ENCODE measurements at regions not wholly inside any gene's neighbourhood (a gene's known extent, or its start where the extent isn't known, plus 50 kb on each side); places are given as distances from the start of the nearest gene placed in this dataset.

- H3K23me2 ChIP-seq (ENCODE audit: low read depth, low read length) = no peaks in the 10 kb centered on the region
- no peak overlapping the region for H3K14ac ChIP-seq (ENCODE audit: insufficient read length)
- H3K9ac ChIP-seq (replicated peaks in 1 of 4; ENCODE audit: extremely low read depth in 1 of 4, low read depth in 3 of 4, low read length in 3 of 4) = no peak overlapping the region
- WGBS, 2 experiments (ENCODE audit: extremely low coverage in 1 of 2, insufficient coverage in 1 of 2, insufficient read length in 1 of 2, insufficient replicate concordance in 2 of 2, low coverage in 1 of 2, low lambda C conversion rate in 2 of 2, missing lambda C conversion rate in 1 of 2) = 94% methylated on average over 3 of the region's 3 CpGs; no CpG with 5 or more reads in 1 of the 2 experiments
- H2BK120ac ChIP-seq (replicated peaks; ENCODE audit: low read depth, low read length) = no peak overlapping the region
- no peaks in the 10 kb centered on the region for H3K79me2 ChIP-seq (ENCODE audit: control insufficient read depth in 1 of 2, insufficient read depth in 2 of 2, low read length in 2 of 2)
- H3K79me1 ChIP-seq (ENCODE audit: low read depth, low read length) = no peaks in the 10 kb centered on the region
- H3K4me3 ChIP-seq (ENCODE audit: extremely low read depth in 1 of 4, insufficient read depth in 2 of 4, low read depth in 3 of 4, low read length in 4 of 4) = no peak overlapping the region
- no peak overlapping the region for H3K56ac ChIP-seq (replicated peaks; ENCODE audit: insufficient read length, low read depth, low read length)
- no peak overlapping the region for H2BK12ac ChIP-seq (ENCODE audit: low read depth, low read length)
- ChIA-PET CTCF (ENCODE audit: partially characterized antibody) (no interaction called here), POLR2A (ENCODE audit: partially characterized antibody) (no interaction called here)
- no peak overlapping the region for H2BK15ac ChIP-seq (ENCODE audit: low read length)
- H4K91ac ChIP-seq (replicated peaks; ENCODE audit: insufficient read length, low read length) = no peak overlapping the region
- H3K27ac ChIP-seq (ENCODE audit: low read depth, low read length) = no peak overlapping the region
- H4K5ac ChIP-seq (ENCODE audit: insufficient read length, low read depth, low read length) = no peak overlapping the region
- H4K8ac ChIP-seq (ENCODE audit: extremely low read depth, insufficient read depth, low read length) = no peak overlapping the region
- H4K20me1 ChIP-seq (replicated peaks in 1 of 2; ENCODE audit: control insufficient read depth in 1 of 2, insufficient read depth in 2 of 2, low read length in 2 of 2) = no peaks in the 10 kb centered on the region
- no peaks in the 10 kb centered on the region for H3K27me3 ChIP-seq (replicated peaks in 1 of 4; ENCODE audit: control insufficient read depth in 3 of 4, extremely low read depth in 1 of 4, insufficient read depth in 3 of 4, low read length in 3 of 4)
- no peak overlapping the region for H2BK20ac ChIP-seq (ENCODE audit: low read length)
- H2AK5ac ChIP-seq (ENCODE audit: low read depth, low read length) = no peak overlapping the region
- H3K4me2 ChIP-seq (ENCODE audit: insufficient read depth in 1 of 2, low read depth in 2 of 2, low read length in 2 of 2) = no peak overlapping the region
- H2BK5ac ChIP-seq (ENCODE audit: low read depth, low read length) = no peak overlapping the region
- no peaks in the 10 kb centered on the region for H3K9me3 ChIP-seq (ENCODE audit: insufficient read depth in 2 of 2, low read depth in 1 of 2, low read length in 1 of 2)
- H2AFZ ChIP-seq (ENCODE audit: low read length) = no peak overlapping the region
- DNase-seq (ENCODE audit: low read depth in 1 of 2, low spot score in 2 of 2) = no peak
- peak overlapping the region; percentile 70 for H3K23ac ChIP-seq (ENCODE audit: insufficient read length)
- H3K18ac ChIP-seq (ENCODE audit: extremely low read depth, low read length) = no peak overlapping the region
- no peak overlapping the region for H3K4ac ChIP-seq (replicated peaks; ENCODE audit: insufficient read length, low read depth, low read length)
- no peaks in the 10 kb centered on the region for H3K36me3 ChIP-seq (ENCODE audit: control insufficient read depth in 2 of 4, insufficient read depth in 4 of 4, low read length in 3 of 4)
- no peak for FAIRE-seq
- peaks cover 0 to 5% (median 0%) of the 10 kb centered on the region in 4 experiments; a peak in 1 of 7 replicates for H3K4me1 ChIP-seq (replicated peaks in 1 of 4; ENCODE audit: control insufficient read depth in 3 of 4, insufficient read depth in 4 of 4, low read length in 3 of 4)
- no peak for TF ChIP-seq ZNF274 (IDR thresholded peaks at IDR 0.05; ENCODE audit: borderline replicate concordance, extremely low read depth, low read length)
- TF ChIP-seq KDM1A (IDR thresholded peaks at IDR 0.05; ENCODE audit: borderline replicate concordance, low read length) = no peak
- TF ChIP-seq CBX8 (IDR thresholded peaks at IDR 0.05; ENCODE audit: borderline replicate concordance, low read depth, low read length) = no peak
- TF ChIP-seq CTBP2 (IDR thresholded peaks at IDR 0.05; ENCODE audit: borderline replicate concordance, insufficient read depth, insufficient read length, low read length) = no peak
- no peak for TF ChIP-seq POLR2A (IDR thresholded peaks at IDR 0.05; ENCODE audit: control extremely low read depth in 1 of 2, low read depth in 2 of 2, low read length in 2 of 2)
- TF ChIP-seq BACH1 (IDR thresholded peaks at IDR 0.05; ENCODE audit: low read length) = no peak
- TF ChIP-seq SIRT6 (IDR thresholded peaks at IDR 0.05; ENCODE audit: low read length) = no peak
Observed at GRCh38 chr7:86448856-86449255, 194.9 kb upstream of the GRM3 start.

All from H1 (cell line).